ENCODE measurements at regions not wholly inside any gene's neighbourhood (a gene's known extent, or its start where the extent isn't known, plus 50 kb on each side); places are given as distances from the start of the nearest gene placed in this dataset.
"Not testable (repeated sequence)": the region's sequence is repeated elsewhere in the genome, so short reads cannot be mapped to it uniquely, and the experiment has no call there.

- TF ChIP-seq SIN3A (conservative IDR thresholded peaks at IDR 0.05 in 1 of 2, IDR thresholded peaks at IDR 0.05 in 1 of 2; ENCODE audit: low read depth in 1 of 2, low read length in 2 of 2), result no peak
Measured at GRCh38 chr6:12548526-12548925, 168.0 kb upstream of the PHACTR1 start (continued).

DNA sequence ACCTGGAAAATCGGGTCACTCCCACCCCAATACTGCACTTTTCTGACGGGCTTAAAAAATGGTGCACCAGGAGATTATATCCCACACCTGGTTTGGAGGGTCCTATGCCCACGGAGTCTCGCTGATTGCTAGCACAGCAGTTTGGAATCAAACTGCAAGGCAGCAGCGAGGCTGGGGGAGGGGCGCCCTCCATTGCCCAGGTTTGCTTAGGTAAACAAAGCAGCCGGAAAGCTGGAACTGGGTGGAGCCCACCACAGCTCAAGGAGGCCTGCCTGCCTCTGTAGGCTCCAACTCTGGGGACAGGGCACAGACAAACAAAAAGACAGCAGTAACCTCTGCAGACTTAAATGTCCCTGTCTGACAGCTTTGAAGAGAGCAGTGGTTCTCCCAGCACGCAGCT is 167.1 kb upstream of the PHACTR1 start:
- H3K36me3 ChIP-seq (ENCODE audit: control insufficient read depth in 2 of 4, insufficient read depth in 4 of 4, low read length in 3 of 4); POLR2A ChIA-PET (ENCODE audit: partially characterized antibody); H2BK15ac ChIP-seq (ENCODE audit: low read length); H2BK20ac ChIP-seq (ENCODE audit: low read length); H2BK5ac ChIP-seq (ENCODE audit: low read depth, low read length); H3K23me2 ChIP-seq (ENCODE audit: low read depth, low read length); H3K14ac ChIP-seq (ENCODE audit: insufficient read length); H3K18ac ChIP-seq (ENCODE audit: extremely low read depth, low read length); H3K79me2 ChIP-seq (ENCODE audit: control insufficient read depth in 1 of 2, insufficient read depth in 2 of 2, low read length in 2 of 2); H3K56ac ChIP-seq (replicated peaks; ENCODE audit: insufficient read length, low read depth, low read length); H3K23ac ChIP-seq (ENCODE audit: insufficient read length); H3K4me3 ChIP-seq (ENCODE audit: extremely low read depth in 1 of 4, insufficient read depth in 2 of 4, low read depth in 3 of 4, low read length in 4 of 4); H2BK120ac ChIP-seq (replicated peaks; ENCODE audit: low read depth, low read length); H3K4me1 ChIP-seq (replicated peaks in 1 of 4; ENCODE audit: control insufficient read depth in 3 of 4, insufficient read depth in 4 of 4, low read length in 3 of 4); DNase-seq (ENCODE audit: low read depth in 1 of 2, low spot score in 2 of 2); H3K27ac ChIP-seq (ENCODE audit: low read depth, low read length); H2AFZ ChIP-seq (ENCODE audit: low read length); H2AK5ac ChIP-seq (ENCODE audit: low read depth, low read length); H4K5ac ChIP-seq (ENCODE audit: insufficient read length, low read depth, low read length); H4K91ac ChIP-seq (replicated peaks; ENCODE audit: insufficient read length, low read length); H4K20me1 ChIP-seq (replicated peaks in 1 of 2; ENCODE audit: control insufficient read depth in 1 of 2, insufficient read depth in 2 of 2, low read length in 2 of 2); FAIRE-seq; H3K27me3 ChIP-seq (replicated peaks in 1 of 4; ENCODE audit: control insufficient read depth in 3 of 4, extremely low read depth in 1 of 4, insufficient read depth in 3 of 4, low read length in 3 of 4); H4K8ac ChIP-seq (ENCODE audit: extremely low read depth, insufficient read depth, low read length); H3K4ac ChIP-seq (replicated peaks; ENCODE audit: insufficient read length, low read depth, low read length); H3K79me1 ChIP-seq (ENCODE audit: low read depth, low read length); H3K9ac ChIP-seq (replicated peaks in 1 of 4; ENCODE audit: extremely low read depth in 1 of 4, low read depth in 3 of 4, low read length in 3 of 4); H2BK12ac ChIP-seq (ENCODE audit: low read depth, low read length); H3K4me2 ChIP-seq (ENCODE audit: insufficient read depth in 1 of 2, low read depth in 2 of 2, low read length in 2 of 2); CTCF ChIA-PET (ENCODE audit: partially characterized antibody): not testable (repeated sequence)
- WGBS, 2 experiments (ENCODE audit: extremely low coverage in 1 of 2, insufficient coverage in 1 of 2, insufficient read length in 1 of 2, insufficient replicate concordance in 2 of 2, low coverage in 1 of 2, low lambda C conversion rate in 2 of 2, missing lambda C conversion rate in 1 of 2), result 86% methylated on average over 7 of the region's 8 CpGs; no CpG with 5 or more reads in 1 of the 2 experiments
- H3K9me3 ChIP-seq (ENCODE audit: insufficient read depth in 2 of 2, low read depth in 1 of 2, low read length in 1 of 2), result peaks cover 4 to 18% of the 10 kb centered on the region in 2 experiments; a peak in 2 of 4 replicates

Data from H1 (cell line).